GM04503 (cell line): ENCODE measurements at regions not wholly inside any gene's neighbourhood (a gene's known extent, or its start where the extent isn't known, plus 50 kb on each side); places are given as distances from the start of the nearest gene placed in this dataset.

Experiments used
- DNase-seq: peaks from one replicate; pipeline ENCODE4 v3.0.0-alpha.2; 2012; ENCODE audit warnings: low read depth

DNA sequence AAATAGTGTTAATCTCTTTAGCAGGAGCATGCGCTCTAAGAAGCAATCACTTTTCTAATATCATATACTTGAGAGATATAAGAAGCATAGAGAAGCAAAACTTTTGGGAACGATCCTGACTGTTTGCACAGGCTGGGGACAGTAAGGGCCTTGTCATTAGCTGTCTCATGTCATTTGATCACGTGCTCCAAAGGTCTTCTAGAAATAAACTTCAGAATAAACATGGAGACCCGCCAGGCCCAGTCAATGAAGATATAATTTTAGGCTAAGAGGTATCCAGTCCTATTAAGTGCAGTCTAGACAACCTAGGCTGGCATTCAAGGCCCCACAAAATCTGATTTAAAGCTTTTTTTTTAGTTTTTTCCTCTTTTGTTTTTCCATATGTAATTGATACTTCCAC lies 111.0 kb upstream of the APC start:
- DNase-seq: no peak

DNA sequence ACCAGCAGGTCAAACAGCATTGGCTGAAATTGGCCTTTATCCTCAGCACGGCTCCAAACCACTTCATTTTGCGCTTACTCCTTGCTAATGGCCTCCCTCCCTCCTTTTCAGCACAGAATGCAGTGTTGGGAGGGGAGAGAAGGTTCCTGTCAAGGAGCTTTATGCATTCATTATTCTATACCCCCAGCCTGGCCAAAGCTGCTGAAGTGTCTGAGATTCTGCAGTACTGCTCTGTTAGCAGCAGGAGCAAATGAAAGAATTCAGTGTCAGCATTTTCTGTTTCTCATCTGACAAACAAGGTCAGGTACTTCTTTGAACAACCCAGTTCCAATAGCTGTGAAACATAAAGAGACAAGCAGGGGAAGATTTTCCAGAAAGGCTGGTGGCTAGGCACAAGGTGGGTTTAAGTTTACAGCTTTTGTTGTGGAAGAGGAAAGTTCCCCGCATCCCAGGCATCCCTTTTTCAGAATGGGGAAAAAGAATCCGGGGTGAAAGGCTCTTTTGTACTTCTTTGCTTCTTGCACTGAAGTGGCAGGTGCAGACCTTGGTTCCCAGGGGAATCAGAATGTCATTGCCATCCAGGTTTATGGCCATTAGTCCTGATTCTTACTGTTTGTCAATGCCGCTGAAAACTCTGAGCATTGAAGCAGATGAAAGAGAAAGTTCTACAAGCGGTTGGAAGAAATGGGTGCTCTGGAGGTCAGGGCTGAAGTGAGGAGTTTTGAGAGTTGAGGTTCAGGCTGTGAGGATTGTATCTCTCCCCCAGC lies 109.3 kb upstream of the APC start:
- DNase-seq: no peak

DNA sequence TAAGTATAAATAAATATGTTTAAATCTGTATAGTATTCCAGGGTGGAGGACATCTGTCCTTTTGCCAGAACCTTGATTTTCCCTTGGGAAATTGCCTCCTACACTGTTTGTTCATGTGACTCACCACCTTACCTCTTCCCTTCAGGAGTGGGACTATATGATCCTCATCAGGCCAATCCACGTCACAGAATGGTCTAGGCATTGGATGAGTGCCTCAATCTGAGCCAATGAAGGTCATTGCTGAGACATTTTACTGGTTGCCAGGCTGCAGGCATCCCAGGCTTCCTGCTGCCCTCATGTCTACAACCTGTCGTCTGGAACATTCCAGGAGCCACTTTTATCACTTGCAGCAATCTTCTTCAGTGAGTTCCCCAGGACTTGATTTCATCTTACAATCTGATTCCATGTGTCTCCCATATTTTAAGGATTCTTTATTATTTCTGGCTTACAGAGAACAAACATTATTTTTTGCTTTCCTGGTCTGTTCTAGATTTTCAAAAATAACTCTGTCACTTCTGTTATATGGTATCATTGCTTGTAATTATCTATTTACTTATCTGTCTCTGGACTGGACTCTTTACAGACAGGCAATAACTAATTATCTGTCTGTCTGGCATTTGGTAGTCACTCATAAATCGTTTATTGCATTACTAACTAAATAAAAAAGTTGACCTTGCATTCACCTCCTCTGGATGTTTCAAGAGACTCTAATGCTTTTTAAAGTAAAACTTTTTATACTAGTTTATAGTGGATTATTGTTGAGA lies 107.3 kb upstream of the APC start:
- no peak for DNase-seq

DNA sequence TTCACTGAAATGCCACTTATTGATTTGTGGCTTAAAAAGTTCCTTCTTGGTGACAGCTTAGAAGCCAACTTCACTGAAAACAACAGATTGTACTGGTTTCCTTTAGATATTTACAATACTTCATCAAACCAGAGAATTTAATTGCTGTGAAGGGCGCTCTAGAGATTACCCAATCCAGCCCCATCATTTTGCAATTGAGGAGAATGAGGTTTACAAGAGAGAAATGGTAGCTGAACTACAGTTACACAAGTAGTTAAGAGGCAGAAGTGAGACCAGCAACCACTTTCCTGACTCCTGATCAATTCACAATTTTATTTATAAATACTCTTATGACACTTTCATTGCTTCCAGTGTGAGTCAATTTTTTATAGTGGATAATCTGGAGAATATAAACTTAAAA lies 103.5 kb upstream of the APC start:
- DNase-seq: no peak

DNA sequence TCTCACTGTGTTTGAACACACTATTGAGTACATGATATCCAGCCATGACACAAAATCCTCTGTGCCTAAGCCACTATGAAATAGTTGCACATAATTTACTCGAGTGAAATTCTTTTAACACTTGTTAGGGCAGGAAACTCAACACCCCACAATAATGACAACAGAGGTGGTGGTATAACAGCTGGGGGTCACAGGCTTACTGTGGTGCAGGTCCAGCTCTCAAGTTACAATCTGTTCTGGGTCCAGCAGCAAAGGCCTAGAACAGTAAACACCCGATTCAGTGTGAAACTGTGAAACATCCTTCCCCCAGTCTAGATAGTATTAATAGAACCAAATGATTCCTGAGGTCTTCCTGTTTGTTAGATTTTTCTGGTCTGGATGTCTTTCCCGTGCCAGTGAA lies 102.9 kb upstream of the APC start:
- DNase-seq: no peak

DNA sequence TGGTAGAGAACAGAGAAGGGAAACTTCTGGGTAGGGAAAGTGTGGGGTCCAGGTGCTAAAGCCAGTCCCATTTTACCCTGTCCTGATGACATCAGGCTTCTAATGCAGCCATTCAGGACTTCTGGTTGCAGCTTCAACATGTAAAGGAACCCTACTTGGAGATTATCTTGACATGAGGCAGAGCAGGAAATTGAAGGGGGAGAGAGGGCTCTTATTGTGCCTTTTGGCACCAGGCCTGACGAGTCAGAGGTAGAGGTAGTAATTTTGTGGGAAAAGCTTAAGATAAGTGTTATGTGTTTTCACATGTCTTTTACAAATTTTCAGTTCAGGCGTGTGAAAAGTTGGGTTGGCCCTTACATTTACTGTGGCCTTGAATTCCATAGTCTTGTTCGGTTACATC lies 102.4 kb upstream of the APC start:
- DNase-seq: no peak

DNA sequence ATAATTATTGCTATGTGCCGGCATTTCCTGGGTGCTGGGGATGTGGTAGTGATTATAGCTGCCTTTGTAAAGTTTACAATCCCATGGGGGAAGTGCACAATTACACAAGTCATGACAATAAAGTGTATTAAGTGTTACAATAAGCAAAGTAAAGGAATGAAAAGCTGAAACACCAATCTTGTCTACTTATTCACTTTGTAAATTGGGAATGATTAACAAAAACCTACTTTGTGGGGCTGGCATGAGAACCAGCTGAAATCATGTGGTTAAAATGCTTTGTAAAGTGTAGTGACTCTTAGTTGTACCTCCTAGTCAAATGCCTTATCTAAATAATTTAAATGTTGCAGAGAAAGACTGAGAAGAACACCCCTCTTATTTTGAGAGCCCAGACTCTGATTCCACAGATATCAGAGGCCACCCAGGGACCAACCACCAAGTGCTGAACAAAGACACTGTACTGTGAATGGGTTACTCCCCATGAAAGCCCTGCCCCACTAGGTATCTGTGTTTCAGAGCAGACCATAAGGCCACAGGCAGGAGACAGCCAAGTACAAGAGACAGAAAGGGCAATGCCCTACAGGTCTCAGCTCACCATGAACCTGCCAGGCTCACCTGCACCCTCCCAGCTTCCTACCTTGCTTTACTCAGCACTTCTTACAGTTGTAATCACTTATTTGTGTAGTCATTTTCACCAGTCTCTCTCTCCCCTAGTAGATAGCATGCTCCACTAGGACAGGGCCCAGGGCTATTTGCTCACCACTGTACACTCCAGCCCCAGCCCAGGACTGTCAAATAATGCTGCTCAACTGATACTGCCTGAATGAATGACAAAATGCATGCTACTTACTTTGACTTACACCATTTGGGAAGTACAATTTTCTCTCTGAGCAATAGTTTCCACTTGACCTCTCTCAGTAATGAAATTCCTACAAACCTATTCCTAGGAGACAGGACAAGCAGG lies 101.6 kb upstream of the APC start:
- DNase-seq: no peak

DNA sequence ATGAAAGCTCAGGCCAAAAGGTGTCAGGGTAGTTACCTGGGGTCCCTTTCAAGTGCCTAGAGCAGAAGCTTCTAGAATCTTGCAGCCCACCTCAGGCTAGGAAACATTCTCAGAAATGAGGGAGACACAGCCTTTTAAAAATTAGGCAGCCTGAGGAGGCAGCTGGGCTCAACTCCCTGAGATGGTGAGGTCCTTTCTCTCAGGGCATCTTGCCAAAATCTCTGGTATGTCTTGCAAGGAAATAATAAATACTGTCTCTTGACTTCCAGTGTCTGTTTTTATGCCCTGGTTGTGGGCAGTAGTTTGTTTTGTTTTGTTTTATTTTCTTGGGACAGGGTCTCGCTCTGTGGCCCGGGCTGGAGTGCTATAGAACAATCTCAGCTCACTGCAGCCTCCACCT lies 100.9 kb upstream of the APC start:
- no peak for DNase-seq

DNA sequence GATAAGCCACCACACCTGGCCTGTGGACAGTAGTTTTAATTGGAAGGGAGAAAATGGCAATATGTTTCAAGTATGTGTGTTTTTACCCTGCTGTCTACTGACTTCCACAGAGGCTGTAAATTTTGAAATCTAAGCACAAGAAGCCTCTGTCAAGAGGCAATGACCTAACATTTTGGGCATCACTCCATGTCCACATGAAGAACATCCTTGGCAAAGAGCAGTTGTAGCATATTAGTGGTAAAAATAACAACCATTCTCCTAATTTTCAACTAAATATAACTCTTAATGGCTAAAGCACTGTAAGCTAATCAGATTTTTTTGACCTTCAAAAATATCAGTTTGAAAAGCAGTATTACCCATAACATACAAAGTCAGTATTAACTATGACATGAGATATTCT lies 100.3 kb upstream of the APC start:
- DNase-seq: no peak

DNA sequence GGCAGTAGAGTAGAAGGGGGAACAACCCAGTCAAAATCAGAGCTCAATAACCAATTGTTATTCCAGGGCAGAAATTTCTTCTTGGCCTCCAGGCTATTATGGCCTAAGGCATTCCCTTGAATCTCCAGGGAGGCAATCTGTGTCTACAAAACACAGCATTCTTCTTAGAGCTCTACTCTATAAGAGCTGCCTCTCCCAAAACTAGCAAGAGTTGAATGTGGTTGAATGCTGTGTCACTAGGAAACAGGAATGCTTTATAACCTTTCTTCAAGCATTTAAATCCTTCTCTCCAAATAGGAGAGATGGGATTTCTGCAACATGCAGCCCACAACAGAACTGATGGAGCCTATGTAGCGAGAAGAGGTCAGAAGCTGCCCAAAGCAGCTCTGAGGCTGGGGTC lies 97.1 kb upstream of the APC start:
- no peak for DNase-seq

DNA sequence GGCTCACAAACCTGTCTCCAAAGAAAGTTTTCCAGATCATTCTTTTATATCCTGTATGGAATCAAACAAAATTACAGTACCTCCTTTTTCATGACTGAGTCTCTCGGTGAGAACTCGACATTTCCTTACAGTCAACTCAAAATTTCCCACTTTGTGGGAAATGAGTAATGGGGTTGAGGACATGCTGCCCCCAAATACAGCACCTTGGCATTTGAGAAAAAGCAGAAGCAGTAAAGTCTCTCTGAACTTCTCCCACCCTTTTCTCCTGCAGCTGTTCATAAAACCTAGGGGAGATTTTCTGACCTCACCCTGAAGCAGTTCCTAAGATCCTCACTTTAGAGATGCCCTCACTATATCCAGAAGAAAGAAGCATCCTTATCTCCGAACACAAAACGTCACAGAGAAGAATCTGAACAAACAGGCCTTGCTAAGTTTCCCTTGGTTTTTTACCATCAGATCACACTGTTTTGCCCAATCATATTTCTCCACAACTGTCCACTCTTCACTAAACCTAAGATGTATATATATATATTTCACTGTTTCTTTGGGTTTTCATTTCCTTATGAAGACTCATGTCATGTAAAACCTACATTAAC lies 96.1 kb upstream of the APC start:
- no peak for DNase-seq

DNA sequence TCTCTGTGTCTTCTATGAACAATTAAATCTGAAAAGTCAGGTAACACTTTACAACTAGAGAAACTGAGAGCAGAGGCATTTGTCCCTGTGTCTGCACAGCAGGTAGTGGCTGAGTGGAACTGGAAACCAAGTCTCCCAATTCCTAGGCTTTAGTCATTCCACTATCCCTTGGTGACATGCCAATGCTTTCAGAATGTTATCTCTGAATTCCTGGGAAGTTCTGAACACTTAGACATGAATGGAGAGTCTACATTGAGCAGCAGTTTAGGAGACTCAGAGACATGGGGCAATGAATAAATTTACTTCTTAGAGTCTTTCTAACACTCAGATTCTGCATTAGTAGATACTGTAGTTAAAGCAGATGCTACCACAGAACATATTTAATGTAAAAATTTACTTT lies 94.8 kb upstream of the APC start:
- DNase-seq: no peak

DNA sequence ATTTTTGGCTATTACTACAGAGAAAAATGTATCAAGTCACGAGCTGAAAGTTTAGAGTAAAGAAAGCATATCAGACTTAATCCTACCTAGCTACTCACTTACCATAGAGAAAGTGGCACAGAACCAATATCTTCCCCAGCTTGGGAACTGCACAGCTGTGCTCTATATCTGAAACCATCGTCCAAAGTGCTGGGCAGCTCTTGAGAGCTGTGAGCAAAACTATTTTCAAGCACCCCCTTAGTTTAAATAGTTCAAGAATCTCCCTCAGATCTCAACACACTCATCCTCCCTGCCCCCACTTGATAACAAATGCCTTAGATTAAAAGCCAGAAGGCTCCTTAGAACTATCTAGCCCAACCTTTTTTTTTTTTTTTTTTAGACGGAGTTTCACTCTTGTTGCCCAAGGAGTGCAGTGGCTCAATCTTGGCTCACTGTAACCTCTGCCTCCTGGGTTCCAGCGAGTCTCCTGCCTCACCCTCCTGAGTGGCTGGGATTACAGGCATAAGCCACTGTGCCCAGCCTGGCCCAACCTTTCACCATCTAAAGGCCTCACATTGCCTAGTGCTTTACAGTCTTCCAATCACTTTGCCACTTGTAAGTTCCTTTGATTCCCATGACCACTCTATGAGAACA lies 94.2 kb upstream of the APC start:
- DNase-seq: no peak

DNA sequence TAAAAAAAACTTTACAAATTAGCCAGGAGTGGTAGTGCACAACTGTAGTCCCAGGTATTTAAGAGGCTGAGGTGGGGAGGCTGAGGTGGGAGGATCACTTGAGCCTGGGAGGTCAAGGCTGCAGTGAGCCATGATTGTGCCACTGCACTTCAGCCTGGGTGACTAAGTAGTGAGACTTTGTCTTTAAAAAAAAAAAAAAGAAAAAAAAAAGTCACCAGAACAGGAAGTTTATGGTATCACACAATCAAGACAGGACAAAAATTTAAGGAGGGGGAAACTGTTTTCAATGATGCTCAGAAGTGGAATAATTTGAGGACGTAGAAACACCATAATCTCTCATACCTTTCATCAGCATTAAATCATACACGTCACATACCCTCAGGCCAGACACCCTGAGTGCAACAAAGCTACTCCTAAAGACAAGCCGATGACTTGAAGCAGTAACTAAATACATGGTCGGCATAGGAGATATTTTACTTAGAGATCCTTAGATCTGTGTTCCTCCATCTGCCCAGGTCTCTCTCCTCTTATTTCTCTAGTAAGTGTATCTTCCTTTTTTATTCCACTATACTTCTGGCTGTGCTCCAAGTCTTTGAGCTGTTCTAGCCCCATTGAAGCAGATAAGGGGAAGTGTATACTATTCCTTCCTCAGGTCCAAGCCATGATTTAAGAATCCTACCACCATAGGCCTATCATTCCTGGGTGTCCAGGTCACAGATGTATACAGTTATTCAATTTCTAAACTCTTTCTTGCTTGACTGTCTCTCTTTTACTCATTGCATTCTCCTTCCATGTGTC lies 91.3 kb upstream of the APC start:
- DNase-seq: no peak

DNA sequence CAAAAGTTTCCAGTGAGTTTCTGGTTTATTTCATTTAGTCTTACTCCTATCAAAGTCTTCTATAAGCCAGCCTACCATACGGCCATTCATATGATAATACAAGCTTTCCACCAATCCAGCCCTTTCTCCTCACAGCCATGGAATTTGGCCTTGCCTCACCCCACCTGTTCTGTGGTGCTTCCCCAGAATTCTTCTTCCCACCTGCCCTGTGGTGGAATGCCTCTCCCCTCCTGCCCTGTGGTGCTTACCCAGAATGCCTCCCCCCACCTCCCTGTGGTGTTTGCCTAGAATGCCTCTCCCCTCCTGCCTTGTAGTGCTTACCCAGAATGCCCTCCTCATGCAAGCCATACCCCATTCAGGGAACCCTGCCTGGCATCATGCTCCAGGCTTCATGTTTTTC lies 90.3 kb upstream of the APC start:
- DNase-seq: no peak

DNA sequence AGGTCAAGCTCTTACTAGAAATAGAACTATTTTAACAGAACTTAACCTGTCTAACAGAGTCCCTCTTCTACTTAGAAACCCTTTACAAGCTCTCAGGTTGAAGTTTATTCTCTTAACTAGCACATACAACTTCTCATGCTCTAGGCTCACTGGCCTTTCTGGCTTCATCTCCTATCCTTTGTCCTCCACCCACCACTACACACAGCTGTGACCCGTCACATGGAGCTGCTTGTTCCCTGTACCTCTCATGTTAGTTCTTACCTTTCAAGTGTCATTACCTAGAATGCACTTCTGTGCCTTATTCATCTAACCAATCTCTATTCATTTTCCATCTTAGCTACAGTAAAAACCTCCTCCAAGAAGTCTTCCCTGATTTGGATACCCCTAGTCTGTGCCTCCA lies 89.4 kb upstream of the APC start:
- DNase-seq: no peak

DNA sequence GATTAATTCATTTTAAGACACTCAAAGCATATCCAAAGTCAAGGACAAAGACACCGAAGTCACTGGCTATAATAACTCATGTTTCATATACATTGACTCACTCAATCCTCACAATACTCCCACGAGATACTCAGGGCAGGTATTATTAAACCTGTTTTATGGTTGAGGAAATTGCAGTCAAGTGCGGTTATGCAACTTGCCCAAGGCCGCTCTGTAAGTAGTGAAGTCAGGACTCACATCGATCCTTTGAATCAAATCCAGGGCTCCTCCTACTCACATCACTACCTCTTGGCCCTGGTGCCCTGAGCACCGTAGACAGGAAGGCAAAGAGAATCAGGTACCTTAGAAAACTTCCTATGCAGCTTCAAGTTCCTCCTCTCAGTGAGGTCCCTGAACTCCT lies 87.8 kb upstream of the APC start:
- no peak for DNase-seq

DNA sequence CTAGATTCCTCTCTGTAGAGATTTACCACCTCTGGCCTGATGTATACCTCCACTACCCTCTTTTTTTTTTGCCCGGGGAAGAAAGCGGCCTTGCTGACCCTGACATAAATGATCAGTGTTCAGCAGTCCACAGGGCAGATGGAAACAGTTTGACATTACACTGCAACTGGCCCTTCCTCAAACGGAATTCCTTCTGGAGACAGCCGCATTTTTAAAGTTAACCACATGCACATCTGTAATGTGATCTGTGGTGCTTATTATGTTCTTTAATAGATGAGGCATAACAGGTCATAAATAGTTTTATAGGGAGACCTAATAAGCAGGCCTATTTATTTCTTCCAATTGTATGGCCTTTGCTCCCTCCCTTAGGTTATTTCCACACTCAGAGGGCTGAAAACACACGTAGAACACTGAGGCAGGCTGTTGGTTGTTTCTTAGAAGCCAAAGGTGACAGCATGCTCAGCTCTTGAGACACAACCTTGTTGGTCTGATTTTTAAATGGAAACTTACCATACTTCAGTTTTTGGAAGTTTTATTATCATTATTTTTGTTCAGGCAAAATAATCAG lies 84.0 kb upstream of the APC start:
- no peak for DNase-seq

DNA sequence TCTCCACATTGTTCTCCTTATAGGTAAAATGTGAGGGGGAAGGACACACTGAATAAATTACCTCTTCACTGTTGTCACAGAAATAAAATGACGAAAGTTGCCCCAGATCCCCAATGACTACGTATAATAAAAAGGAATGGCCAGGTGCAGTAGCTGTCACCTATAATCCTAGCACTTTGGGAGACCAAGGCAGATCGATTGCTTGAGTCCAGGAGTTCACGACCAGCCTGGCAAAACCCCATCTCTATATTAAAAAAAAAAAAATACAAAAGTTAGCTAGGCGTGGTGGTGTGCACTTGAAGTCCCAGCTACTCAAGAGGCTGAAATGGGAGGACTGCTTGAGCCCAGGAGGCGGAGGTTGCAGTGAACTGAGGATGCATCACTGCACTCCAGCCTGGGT lies 82.2 kb upstream of the APC start:
- no peak for DNase-seq

DNA sequence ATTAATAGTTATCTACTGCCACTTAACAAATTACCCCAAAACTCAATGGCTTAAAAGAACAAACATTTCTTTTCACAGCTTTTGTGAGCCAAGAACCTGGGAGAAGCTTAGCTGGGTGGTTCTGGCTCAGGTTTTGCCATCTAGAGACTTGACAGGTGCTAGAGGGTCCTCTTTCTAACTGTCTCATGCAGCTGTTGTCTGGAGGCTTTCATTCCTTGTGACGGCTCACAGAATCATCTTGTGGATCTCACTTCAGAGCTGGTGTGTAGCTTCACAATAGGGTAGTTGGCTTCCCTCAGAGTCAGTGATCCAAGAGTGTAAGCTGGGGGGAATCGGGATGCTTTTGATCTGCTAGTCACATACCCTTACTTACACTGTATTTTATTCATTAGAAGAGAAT lies 81.2 kb upstream of the APC start:
- DNase-seq: no peak

DNA sequence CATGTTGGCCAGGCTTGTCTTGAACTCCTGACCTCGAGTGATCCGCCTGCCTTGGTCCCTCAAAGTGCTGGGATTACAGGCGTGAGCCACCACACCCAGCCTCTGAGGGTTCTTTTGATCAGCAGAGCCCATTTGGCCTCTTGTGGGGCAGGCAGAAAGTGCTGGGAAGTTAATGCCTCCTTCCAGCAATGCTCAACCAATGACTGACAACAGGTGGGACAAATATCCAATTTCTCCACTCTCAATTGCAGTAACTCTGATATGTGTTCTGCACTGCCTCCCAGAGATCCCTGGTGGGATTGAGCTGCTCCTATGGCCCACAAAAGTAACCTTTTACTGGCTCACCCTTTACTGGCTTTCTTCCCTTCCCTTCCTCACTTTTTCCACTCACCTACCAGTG lies 79.9 kb upstream of the APC start:
- no peak for DNase-seq
